WTC11 (cell line): ENCODE measurements at regions not wholly inside any gene's neighbourhood (a gene's known extent, or its start where the extent isn't known, plus 50 kb on each side); places are given as distances from the start of the nearest gene placed in this dataset.

ENCODE experiments used
- ATAC-seq: fragments of 200-7000 bp; cut with Tn5 transposase; 2 replicates; pipeline ENCODE4 v1.10.0; 2021; ENCODE audit warnings: mild to moderate bottlenecking, moderate library complexity
- CTCF ChIA-PET: fragments of 300-600 bp; sonication (Branson Sonifier 250); formaldehyde crosslinking; loops from one replicate; lab custom pipeline; 2021; ENCODE audit warnings: antibody characterized with exemption; lab: Charles Lee
- POLR2A ChIA-PET: fragments of 350-600 bp; sonication (Branson Sonifier 250); formaldehyde crosslinking; loops from one replicate; lab custom pipeline; 2021; ENCODE audit warnings: antibody characterized with exemption; lab: Charles Lee
- DNase-seq: peaks from one replicate; pipeline ENCODE4 v3.0.0; 2021; ENCODE audit warnings: low spot score
- H3K27ac Mint-ChIP-seq: 2 replicates; pipeline ENCODE4 v1.8.0; 2021; ENCODE audit warnings: mixed read lengths
- H3K27me3 Mint-ChIP-seq: 2 replicates; pipeline ENCODE4 v1.8.0; 2021; ENCODE audit warnings: low read depth, mild to moderate bottlenecking, moderate library complexity, mixed read lengths
- H3K36me3 Mint-ChIP-seq: 2 replicates; pipeline ENCODE4 v1.8.0; 2021; ENCODE audit warnings: mixed read lengths
- H3K4me1 Mint-ChIP-seq: 2 replicates; pipeline ENCODE4 v1.8.0; 2022; ENCODE audit warnings: mixed read lengths
- H3K4me3 Mint-ChIP-seq: 2 replicates; pipeline ENCODE4 v1.8.0; 2021; ENCODE audit warnings: mild to moderate bottlenecking, moderate library complexity, mixed read lengths
- H3K9me3 Mint-ChIP-seq: 2 replicates; pipeline ENCODE4 v1.8.0; 2021; ENCODE audit warnings: mixed read lengths
- AR ChIP-seq: fragments of 250-450 bp; sonication (Bioruptor Pico); IDR thresholded peaks from 2 replicates; pipeline ENCODE4 v1.9.0; 2021; ENCODE audit warnings: mild to moderate bottlenecking
- ARID4B ChIP-seq: sonication (generic); formaldehyde crosslinking; IDR thresholded peaks from 2 replicates; pipeline ENCODE4 v1.8.0; 2023; ENCODE audit warnings: missing genetic modification reagents, mild to moderate bottlenecking, borderline replicate concordance
- CDX4 ChIP-seq: fragments of 250-450 bp; sonication (Bioruptor Pico); IDR thresholded peaks from 2 replicates; pipeline ENCODE4 v1.9.0; 2021; ENCODE audit warnings: moderate library complexity, mild to moderate bottlenecking, inconsistent platforms, borderline replicate concordance
- E2F5 ChIP-seq: sonication (generic); formaldehyde crosslinking; IDR thresholded peaks from 2 replicates; pipeline ENCODE4 v1.8.1; 2022; ENCODE audit warnings: mild to moderate bottlenecking, moderate library complexity, missing genetic modification reagents
- ELF4 ChIP-seq: sonication (generic); formaldehyde crosslinking; IDR thresholded peaks from 2 replicates; pipeline ENCODE4 v1.8.1; 2022; ENCODE audit warnings: low read depth, mild to moderate bottlenecking, moderate library complexity, missing genetic modification reagents
- HMGXB4 ChIP-seq: sonication (generic); formaldehyde crosslinking; IDR thresholded peaks from 2 replicates; pipeline ENCODE4 v1.8.1; 2023; ENCODE audit warnings: mild to moderate bottlenecking, moderate library complexity, missing genetic modification reagents
- KAT7 ChIP-seq: sonication (generic); formaldehyde crosslinking; IDR thresholded peaks from 2 replicates; pipeline ENCODE4 v1.8.1; 2023; ENCODE audit warnings: missing genetic modification reagents, mild to moderate bottlenecking, borderline replicate concordance
- NR1H2 ChIP-seq: sonication (generic); formaldehyde crosslinking; IDR thresholded peaks from 2 replicates; pipeline ENCODE4 v1.9.0; 2021; ENCODE audit warnings: mild to moderate bottlenecking, moderate library complexity, missing genetic modification reagents
- PRDM15 ChIP-seq: sonication (generic); formaldehyde crosslinking; IDR thresholded peaks from 2 replicates; pipeline ENCODE4 v1.8.0; 2022; ENCODE audit warnings: missing genetic modification reagents
- PRRX2 ChIP-seq: fragments of 250-450 bp; sonication (Bioruptor Pico); IDR thresholded peaks from 2 replicates; pipeline ENCODE4 v1.8.0; 2021; ENCODE audit warnings: mild to moderate bottlenecking
- ZBTB21 ChIP-seq: sonication (generic); formaldehyde crosslinking; IDR thresholded peaks from 2 replicates; pipeline ENCODE4 v1.8.1; 2023; ENCODE audit warnings: mild to moderate bottlenecking, missing genetic modification reagents, borderline replicate concordance
- ZBTB43 ChIP-seq: sonication (generic); formaldehyde crosslinking; IDR thresholded peaks from 2 replicates; pipeline ENCODE4 v1.8.1; 2023; ENCODE audit warnings: mild to moderate bottlenecking, missing genetic modification reagents
- ZNF121 ChIP-seq: sonication (generic); formaldehyde crosslinking; IDR thresholded peaks from 2 replicates; pipeline ENCODE4 v1.8.0; 2023; ENCODE audit warnings: missing genetic modification reagents
- ZNF281 ChIP-seq: sonication (generic); formaldehyde crosslinking; IDR thresholded peaks from 2 replicates; pipeline ENCODE4 v1.8.0; 2023; ENCODE audit warnings: mild to moderate bottlenecking, missing genetic modification reagents
- ZNF416 ChIP-seq: fragments of 250-450 bp; sonication (Bioruptor Pico); IDR thresholded peaks from 2 replicates; pipeline ENCODE4 v1.9.0; 2021; ENCODE audit warnings: mild to moderate bottlenecking, inconsistent platforms

GRCh38 chr12:34214011-34214410 is 191.7 kb downstream of the ALG10 start (continued):
- TF ChIP-seq PRDM15 (CRISPR knock-in tag) (no peak), ZBTB21 (CRISPR knock-in tag) (no peak), NR1H2 (CRISPR knock-in tag) (no peak)

- ChIA-PET POLR2A (no interaction called here), CTCF (no interaction called here)
- H3K4me3 Mint-ChIP-seq: no peak overlapping the region
- DNase-seq: no peak
- no peaks in the 10 kb centered on the region for H3K4me1 Mint-ChIP-seq
- peaks cover 2% of the 10 kb centered on the region; the same call in 1 of the 2 replicates for H3K27me3 Mint-ChIP-seq
- peaks cover 58% of the 10 kb centered on the region for H3K36me3 Mint-ChIP-seq
- ATAC-seq: no peak
- peaks cover 53% of the 10 kb centered on the region for H3K9me3 Mint-ChIP-seq
- H3K27ac Mint-ChIP-seq: no peak overlapping the region
- no peak for TF ChIP-seq KAT7 (CRISPR knock-in tag)
- no peak for TF ChIP-seq ZNF121 (CRISPR knock-in tag)
- no peak for TF ChIP-seq HMGXB4
- TF ChIP-seq CDX4: no peak
- TF ChIP-seq ELF4 (CRISPR knock-in tag): no peak
- TF ChIP-seq E2F5 (CRISPR knock-in tag): no peak
- TF ChIP-seq ZBTB43: no peak
- TF ChIP-seq ZNF416: no peak
- no peak for TF ChIP-seq ZNF281 (CRISPR knock-in tag)
- no peak for TF ChIP-seq PRRX2 (CRISPR knock-in tag)
- no peak for TF ChIP-seq ARID4B (CRISPR knock-in tag)
- no peak for TF ChIP-seq AR (CRISPR knock-in tag)
These were observed 193.1 kb downstream of the ALG10 start for GRCh38 chr12:34215213-34215892.
